IPS-NIHi11 (cell line): ENCODE measurements at regions not wholly inside any gene's neighbourhood (a gene's known extent, or its start where the extent isn't known, plus 50 kb on each side); places are given as distances from the start of the nearest gene placed in this dataset.
"Not testable (repeated sequence)": the region's sequence is repeated elsewhere in the genome, so short reads cannot be mapped to it uniquely, and the experiment has no call there.

Source experiments
- DNase-seq: peaks from one replicate; pipeline ENCODE4 v3.0.0; 2012; ENCODE audit warnings: mixed read lengths, low spot score

DNA sequence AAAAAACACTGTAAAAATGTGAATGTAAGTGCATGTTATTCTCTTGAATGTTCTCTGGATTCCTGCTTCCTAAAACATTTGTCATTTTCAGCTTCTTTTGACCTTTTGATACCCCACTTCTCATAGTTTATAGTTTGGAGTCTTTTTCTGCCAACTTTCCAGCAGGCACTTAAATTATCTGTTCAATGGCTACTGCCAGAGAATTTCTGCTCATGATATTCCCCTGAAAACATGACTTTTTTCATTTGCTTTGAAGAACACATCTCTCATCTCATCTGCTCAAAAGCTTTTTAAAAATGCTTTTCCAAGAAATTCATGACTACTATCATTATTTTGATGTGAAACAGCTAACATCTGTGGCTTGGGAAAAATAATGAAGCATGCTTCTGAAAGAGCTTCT, 269.7 kb upstream of the PCDH7 start:
- DNase-seq, result no peak

DNA sequence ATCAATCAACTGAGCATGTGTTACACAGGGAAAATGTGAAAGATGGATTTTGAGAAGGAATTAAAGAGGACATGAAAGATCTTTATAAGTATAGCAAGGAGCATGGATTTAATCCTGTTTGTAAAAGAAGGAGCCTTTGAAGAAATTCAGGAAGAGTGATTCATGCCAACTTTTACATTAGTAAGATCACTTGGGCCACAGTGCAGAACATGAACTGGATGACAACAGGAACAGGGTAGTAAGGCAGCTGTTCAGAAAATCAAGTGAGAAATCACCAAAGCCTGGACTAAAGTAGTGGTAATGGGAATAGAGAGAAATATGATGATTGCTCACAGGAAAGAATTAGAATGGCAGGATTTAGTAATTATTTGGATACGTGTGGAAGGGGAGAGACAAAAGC, 265.7 kb upstream of the PCDH7 start:
- no peak for DNase-seq

DNA sequence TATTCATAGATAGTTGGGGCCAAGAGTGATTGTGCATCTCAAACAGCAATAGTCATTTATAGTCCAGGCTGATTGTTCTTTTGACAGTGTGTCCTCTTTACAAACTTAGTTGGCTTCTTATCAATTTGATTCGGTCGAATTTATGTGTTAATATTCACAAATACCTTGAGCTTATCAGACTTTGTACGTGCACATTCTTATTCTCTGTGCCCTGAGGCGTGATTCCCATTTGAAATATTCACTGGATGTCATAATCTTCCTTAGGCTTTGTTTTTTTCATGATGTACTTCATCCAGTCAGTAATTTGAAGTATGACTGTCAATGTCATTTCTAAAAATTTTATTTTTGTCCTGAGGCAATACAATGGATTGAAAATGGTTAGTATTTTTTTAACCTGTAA, 263.5 kb upstream of the PCDH7 start:
- DNase-seq, result no peak

GRCh38 chr4:30460818-30461217, 259.4 kb upstream of the PCDH7 start:
- no peak for DNase-seq

- peak; percentile 40 for DNase-seq
These were observed 259.0 kb upstream of the PCDH7 start for GRCh38 chr4:30461218-30461617.

- DNase-seq, result no peak
These were observed 257.6 kb upstream of the PCDH7 start for GRCh38 chr4:30462445-30463090.

DNA sequence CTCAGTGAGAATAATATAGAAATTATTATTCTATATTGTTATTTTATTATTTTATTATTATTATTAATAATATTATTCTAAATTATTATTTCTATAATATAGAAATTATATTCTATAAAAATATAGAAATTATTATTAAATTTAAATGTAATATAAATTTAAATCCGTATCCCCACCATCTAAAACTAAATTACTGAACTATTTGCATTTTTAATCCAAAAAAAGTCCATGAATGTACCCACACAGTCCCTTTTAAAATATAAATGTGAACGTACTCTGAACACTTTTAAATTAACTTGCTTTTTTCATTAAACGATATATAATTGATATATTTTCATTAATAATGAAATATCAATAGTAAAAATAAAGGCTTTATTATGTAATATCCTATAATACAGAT, 248.3 kb upstream of the PCDH7 start:
- no peak for DNase-seq

GRCh38 chr4:30473225-30473624, 246.9 kb upstream of the PCDH7 start:
- DNase-seq, result no peak

DNA sequence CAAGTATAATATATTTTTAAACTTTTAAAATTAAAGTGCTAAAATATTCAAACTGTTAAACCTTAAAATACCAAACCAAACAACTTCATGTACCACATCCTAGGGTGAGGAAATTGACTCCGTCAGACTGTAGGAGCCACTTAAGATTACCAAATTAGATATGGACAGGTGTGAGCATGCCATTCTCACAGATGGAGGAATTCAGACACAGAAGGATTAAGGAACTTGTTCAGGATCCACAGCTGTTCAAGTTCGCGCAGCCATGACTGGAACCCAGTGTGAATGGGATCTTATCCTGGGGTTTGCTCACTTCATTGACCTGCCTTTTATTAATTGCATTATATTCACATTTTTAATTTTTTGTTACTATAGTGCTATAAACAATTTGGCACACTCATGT, 224.9 kb upstream of the PCDH7 start:
- no peak for DNase-seq

DNA sequence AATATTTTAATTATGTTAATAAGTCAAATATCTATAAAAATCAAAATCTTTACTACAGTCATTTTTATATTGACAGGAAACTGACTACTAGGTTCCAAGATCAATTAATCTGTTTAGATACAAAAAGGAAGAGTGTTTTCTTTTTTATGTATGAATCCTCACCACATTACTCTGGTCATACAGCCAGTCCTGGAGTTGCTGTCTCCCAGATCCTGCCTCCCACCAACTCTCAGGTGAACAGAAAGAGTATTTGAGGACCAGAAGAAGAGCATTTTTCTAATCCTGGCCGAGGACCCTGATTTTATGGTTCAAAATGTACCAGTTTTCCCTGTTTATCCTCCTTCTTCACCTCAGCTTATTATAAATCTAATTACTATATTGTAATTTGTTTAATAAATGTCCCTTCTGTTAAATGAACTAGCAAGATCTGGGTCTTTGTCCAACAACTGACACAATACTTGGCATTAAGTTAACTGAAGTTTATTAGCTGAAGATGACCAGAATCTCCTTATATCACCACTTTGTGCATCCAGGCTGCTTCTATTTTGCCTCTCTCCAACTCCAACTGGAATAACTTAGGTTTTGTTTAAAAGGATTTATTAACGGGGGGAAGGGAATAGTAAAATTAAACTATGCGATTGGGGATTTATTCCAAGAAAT, 224.4 kb upstream of the PCDH7 start:
- no peak for DNase-seq

GRCh38 chr4:30511751-30512150, 208.4 kb upstream of the PCDH7 start:
- DNase-seq, result no peak

GRCh38 chr4:30518211-30518610, 202.0 kb upstream of the PCDH7 start:
- no peak for DNase-seq

DNA sequence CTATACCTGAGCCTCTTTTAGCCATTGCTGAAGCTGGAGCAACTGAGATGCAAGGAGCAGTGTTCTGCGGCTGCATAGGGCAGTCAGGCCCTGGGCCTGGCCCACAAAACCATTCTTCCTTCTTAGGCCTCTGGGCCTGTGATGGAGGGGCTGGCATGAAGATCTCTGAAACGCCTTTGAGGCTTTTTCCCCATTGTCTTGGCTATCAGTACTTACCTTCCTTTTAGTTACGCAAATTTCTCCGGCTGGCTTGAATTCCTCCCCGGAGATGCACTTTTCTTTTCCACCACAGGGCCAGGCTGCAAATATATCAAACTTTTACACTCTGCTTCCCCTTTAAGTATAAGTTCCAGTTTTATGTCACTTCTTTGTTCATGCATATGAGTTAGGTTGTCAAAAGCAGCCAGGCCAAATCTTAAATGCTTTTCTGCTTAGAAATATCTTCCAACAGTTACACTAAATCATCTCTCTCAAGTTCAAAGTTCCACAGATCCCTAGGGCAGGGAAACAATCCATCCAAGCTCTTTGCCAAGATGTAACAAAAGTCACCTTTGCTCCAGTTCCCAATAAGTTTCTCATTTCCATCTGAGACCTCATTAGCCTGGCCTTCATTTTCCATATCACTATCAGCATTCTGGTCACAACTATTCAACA, 194.4 kb upstream of the PCDH7 start:
- no peak for DNase-seq

DNA sequence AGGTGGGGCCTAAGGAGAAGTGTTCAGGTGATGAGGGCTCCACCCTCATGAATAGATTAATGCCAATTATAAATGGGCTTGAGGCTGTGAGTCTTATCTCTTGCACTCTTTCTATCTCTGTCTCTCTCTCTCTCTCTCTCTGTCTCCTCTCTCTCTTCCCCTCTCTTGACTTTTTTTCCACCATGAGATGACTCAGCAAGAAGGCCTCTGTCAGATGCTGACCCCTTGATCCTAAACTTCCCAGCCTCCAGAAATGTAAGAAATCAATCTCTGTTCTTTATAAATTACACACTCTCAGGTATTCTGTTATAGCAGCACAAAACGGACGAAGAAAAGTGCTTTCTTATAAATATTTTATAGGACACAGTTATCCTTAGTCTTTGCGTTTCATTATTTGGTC, 184.9 kb upstream of the PCDH7 start:
- no peak for DNase-seq

- DNase-seq, result no peak
These were observed 183.9 kb upstream of the PCDH7 start for GRCh38 chr4:30536231-30536630.

GRCh38 chr4:30537456-30537855, 182.7 kb upstream of the PCDH7 start:
- DNase-seq, result no peak

GRCh38 chr4:30538794-30539193, 181.4 kb upstream of the PCDH7 start:
- no peak for DNase-seq

GRCh38 chr4:30543057-30543456, 177.1 kb upstream of the PCDH7 start:
- DNase-seq, result peak; percentile 5

DNA sequence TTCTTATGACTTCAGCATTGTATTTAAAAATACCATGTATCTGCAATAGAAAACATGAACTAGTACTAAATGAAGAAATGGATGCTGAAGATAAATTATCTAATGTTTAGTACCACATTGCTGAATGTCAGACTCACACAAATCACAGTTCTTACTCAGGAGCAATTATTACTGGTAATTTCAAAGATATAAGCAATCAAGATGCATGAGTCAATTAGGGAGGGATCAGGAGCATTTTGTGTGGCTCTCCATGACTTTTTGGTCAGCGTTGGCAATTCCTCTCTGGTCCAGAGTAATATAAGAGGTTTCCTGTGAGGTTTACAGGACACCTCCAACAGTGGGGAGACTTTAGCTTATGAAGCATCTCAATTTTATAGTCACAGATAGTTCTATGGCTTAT, 167.0 kb upstream of the PCDH7 start:
- no peak for DNase-seq

DNA sequence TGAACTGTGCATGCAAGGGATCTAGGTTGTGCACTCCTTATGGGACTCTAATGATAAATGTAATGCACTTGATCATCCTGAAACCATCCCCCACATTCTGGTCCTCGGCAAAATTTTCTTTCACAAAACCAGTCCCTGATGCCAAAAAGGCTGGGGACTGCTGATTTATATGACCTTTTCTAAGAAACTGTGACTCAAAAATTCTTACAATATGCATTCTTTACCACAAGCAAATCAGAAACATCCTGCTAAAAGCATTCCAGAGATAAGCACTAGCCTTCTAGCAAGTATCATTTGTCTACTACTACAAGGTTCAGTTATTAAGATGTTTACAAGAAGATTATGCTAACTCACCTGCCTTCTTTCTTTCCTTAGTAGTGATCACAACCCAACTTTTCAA, 166.5 kb upstream of the PCDH7 start:
- DNase-seq, result no peak

- no peak for DNase-seq
These were observed 164.4 kb upstream of the PCDH7 start for GRCh38 chr4:30555775-30556174.

DNA sequence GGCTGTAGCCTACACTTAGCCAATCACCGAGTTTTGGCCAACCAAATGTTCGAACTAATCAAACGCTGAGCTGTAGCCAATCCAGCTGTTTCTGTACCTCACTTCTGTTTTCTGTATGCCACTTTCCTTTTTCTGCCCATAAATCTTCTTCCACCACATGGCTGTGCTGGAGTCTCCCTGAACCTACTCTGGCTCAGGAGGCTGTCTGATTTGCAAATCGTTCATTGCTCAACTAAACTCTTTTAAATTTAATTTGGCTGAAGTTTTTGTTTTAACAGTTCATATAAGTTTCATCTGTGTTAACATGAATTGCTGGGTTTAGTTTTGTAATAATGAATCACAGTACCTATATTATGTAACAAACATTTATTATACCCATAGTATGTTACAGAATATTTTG, 160.7 kb upstream of the PCDH7 start:
- DNase-seq, result no peak

DNA sequence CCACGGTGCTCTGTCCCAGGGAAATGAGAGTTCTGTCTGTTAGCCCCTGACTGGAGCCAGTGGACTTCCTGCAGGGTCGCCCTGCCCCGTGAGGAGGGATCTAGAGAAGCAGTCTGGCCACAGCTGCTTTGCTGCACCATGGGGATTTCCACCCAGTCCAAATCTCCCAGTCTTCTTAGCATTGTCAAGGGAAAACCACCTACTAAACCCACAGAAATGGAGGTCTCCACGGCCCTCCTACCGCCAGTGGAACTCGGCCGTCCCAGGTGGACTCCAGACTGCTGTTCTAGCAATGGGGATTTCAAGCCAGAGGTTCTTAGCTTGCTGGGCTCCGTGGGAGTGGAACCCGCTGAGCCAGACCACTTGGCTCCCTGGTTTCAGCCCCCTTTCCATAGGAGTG, 133.3 kb upstream of the PCDH7 start:
- DNase-seq, result no peak

GRCh38 chr4:30589669-30590068, 130.5 kb upstream of the PCDH7 start:
- not testable (repeated sequence) for DNase-seq
